IPS-20b (cell line): ENCODE measurements at regions not wholly inside any gene's neighbourhood (a gene's known extent, or its start where the extent isn't known, plus 50 kb on each side); places are given as distances from the start of the nearest gene placed in this dataset.

Experiments used
- H3K27ac ChIP-seq: one replicate; pipeline ENCODE4 v1.5.1; 2013; ENCODE audit warnings: low read length
- H3K27me3 ChIP-seq: 2 replicates; pipeline ENCODE4 v1.6.1; 2013; ENCODE audit warnings: mild to moderate bottlenecking, low read length, inconsistent platforms; ENCODE audit not compliant: insufficient read depth
- H3K36me3 ChIP-seq: 2 replicates; pipeline ENCODE4 v1.6.1; 2013; ENCODE audit warnings: low read depth, mild to moderate bottlenecking, inconsistent platforms, low read length, moderate library complexity; ENCODE audit not compliant: insufficient read depth
- H3K4me1 ChIP-seq: 2 replicates; pipeline ENCODE4 v1.6.1; 2013; ENCODE audit warnings: mild to moderate bottlenecking, control low read depth, inconsistent platforms, low read length, moderate library complexity; ENCODE audit not compliant: insufficient read depth
- H3K4me3 ChIP-seq: 2 replicates; pipeline ENCODE4 v1.5.1; 2013; ENCODE audit warnings: mild to moderate bottlenecking, low read length, inconsistent platforms
- H3K9ac ChIP-seq: 2 replicates; pipeline ENCODE4 v1.6.1; 2013; ENCODE audit warnings: low read depth, mild to moderate bottlenecking, inconsistent platforms, low read length, moderate library complexity
- H3K9me3 ChIP-seq: 2 replicates; pipeline ENCODE4 v1.6.1; 2013; ENCODE audit warnings: mild to moderate bottlenecking, low read depth, low read length, inconsistent platforms; ENCODE audit not compliant: insufficient read depth

DNA sequence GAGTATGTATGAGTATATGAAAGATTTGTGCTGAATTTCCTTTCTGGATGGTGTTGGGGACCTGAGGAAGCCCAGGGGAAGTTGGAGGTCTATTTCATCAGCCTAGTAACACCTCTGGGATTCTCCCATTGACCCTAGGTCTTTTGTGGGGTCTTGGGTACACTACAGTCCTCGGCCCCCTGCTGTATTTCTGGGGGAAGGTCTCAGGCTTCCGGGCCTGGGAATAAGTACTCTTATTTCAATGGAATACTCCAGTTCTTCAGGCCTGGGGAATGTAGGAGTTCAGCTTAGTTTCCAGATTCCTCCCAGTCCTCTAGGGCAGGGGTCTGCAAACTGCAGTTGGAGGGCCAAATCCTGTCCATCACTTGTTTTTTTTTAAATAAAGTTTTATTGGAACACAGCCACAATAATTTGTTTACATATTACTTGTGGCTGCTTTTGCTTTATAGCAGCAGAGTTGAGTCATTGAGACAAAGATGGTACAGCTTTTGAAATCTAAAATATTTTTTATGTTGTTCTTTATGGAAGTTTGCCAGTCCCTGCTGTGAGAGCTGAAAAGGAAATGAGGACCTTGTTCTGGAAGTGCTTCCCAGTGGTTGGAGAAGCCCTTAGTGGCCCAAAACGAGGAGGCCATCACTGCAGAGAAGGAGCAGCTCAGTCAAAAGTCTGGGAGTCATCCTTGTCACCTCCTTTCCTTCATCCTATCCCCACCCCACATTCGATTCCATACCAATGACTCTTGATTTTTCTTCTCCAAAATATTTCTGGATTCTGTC lies 142.5 kb upstream of the HS3ST2 start:
- Histone ChIP-seq H3K9me3 (peaks cover 2% of the 10 kb centered on the region; the same call in 1 of the 2 replicates), H3K9ac (no peak overlapping the region)

GRCh38 chr16:22672830-22673210 lies 141.1 kb upstream of the HS3ST2 start:
- H3K36me3 ChIP-seq, result no peaks in the 10 kb centered on the region
- peaks cover 3% of the 10 kb centered on the region; the same call in 1 of the 2 replicates for H3K9me3 ChIP-seq
- H3K9ac ChIP-seq, result no peak overlapping the region
- H3K27me3 ChIP-seq, result no peaks in the 10 kb centered on the region
- no peak overlapping the region for H3K27ac ChIP-seq
- H3K4me1 ChIP-seq, result peaks cover 8% of the 10 kb centered on the region; the same call in 1 of the 2 replicates
- H3K4me3 ChIP-seq, result no peak overlapping the region

More for the DNA sequence above, 142.5 kb upstream of the HS3ST2 start:
- Histone ChIP-seq H3K4me3 (no peak overlapping the region), H3K4me1 (peaks cover 8% of the 10 kb centered on the region; the same call in 1 of the 2 replicates), H3K36me3 (no peaks in the 10 kb centered on the region), H3K27me3 (no peaks in the 10 kb centered on the region), H3K27ac (no peak overlapping the region)

DNA sequence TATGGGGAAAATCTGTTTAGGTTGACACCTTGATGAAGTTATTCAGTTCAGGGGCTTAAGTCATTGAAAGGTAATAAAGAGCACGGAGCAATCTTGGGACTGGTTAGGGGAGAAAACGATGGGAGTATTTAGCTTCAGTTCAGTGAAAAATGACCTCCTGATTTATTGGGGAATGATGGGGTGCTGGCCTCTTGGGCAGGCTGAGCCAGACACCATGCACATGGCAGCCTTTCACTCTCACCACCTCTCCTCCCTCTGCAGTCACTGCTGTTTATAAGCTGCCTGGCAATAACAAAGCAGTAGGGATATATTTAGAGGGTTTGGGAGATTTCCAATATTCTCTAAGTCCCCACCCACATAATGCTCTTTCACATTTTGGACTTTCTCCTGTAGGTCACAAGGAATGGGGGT lies 140.5 kb upstream of the HS3ST2 start:
- H3K27me3 ChIP-seq, result no peaks in the 10 kb centered on the region
- no peak overlapping the region for H3K4me3 ChIP-seq
- H3K9ac ChIP-seq, result no peak overlapping the region
- H3K36me3 ChIP-seq, result no peaks in the 10 kb centered on the region
- peaks cover 7% of the 10 kb centered on the region; the same call in 1 of the 2 replicates for H3K9me3 ChIP-seq
- H3K4me1 ChIP-seq, result peaks cover 8% of the 10 kb centered on the region; the same call in 1 of the 2 replicates
- no peak overlapping the region for H3K27ac ChIP-seq

- H3K4me3 ChIP-seq, result no peak overlapping the region
- H3K27ac ChIP-seq, result no peak overlapping the region
- peaks cover 9% of the 10 kb centered on the region; the same call in 1 of the 2 replicates for H3K4me1 ChIP-seq
- no peaks in the 10 kb centered on the region for H3K36me3 ChIP-seq
- H3K27me3 ChIP-seq, result no peaks in the 10 kb centered on the region
- peaks cover 8% of the 10 kb centered on the region; the same call in 1 of the 2 replicates for H3K9me3 ChIP-seq
- no peak overlapping the region for H3K9ac ChIP-seq
These were observed 139.2 kb upstream of the HS3ST2 start for GRCh38 chr16:22674832-22675191.

DNA sequence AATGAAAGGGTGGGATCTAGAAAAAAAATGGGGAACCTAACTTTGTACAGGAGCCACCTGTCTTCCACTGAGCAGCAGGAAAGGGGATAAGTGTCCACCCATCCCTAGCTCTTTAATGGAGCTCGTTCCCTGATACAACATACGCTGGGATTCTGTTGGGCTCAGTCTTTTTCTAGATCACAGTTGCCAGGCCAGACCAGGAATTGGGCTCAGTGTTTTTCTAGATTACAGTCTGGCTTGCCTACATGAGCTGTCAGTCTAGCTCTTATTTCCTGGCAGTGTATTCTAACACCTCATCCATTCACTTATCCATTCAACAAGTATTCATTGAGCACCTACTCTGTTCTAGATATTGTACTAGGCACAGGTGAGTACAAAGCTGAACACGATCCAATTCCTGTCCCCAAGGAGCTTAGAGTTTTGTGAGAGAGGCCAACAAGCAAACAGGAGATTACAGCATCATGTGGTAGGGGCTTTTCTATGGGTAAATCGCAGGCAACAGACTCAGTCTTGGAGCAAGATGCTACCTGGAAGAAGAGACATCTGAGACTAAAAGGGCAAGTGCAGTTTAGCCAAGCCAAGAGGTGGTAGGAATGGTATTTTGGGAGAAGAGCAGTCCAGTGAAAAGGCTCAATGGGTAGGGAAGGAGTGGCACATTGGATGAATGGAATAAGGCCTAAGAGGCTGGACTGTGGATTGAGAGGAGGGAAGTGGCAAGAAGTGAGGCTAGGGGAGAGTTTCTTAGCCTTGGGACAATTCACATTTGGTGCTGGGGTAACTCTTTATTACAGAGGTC lies 138.0 kb upstream of the HS3ST2 start:
- Histone ChIP-seq H3K36me3 (no peaks in the 10 kb centered on the region), H3K4me1 (peaks cover 9% of the 10 kb centered on the region; the same call in 1 of the 2 replicates), H3K27me3 (no peaks in the 10 kb centered on the region), H3K4me3 (no peak overlapping the region), H3K9me3 (peaks cover 8% of the 10 kb centered on the region; the same call in 1 of the 2 replicates), H3K9ac (no peak overlapping the region), H3K27ac (no peak overlapping the region)

GRCh38 chr16:22677024-22677830 lies 136.7 kb upstream of the HS3ST2 start:
- H3K27me3 ChIP-seq, result no peaks in the 10 kb centered on the region
- peaks cover 8% of the 10 kb centered on the region; the same call in 1 of the 2 replicates for H3K9me3 ChIP-seq
- no peak overlapping the region for H3K4me3 ChIP-seq
- H3K36me3 ChIP-seq, result no peaks in the 10 kb centered on the region
- peaks cover 9% of the 10 kb centered on the region; the same call in 1 of the 2 replicates for H3K4me1 ChIP-seq
- H3K27ac ChIP-seq, result no peak overlapping the region
- no peak overlapping the region for H3K9ac ChIP-seq

GRCh38 chr16:22678311-22678710 lies 135.7 kb upstream of the HS3ST2 start:
- H3K27ac ChIP-seq, result no peak overlapping the region
- H3K36me3 ChIP-seq, result no peaks in the 10 kb centered on the region
- H3K27me3 ChIP-seq, result no peaks in the 10 kb centered on the region
- no peak overlapping the region for H3K9ac ChIP-seq
- no peak overlapping the region for H3K4me3 ChIP-seq
- peaks cover 9% of the 10 kb centered on the region; the same call in 1 of the 2 replicates for H3K4me1 ChIP-seq
- peaks cover 8% of the 10 kb centered on the region; the same call in 1 of the 2 replicates for H3K9me3 ChIP-seq

DNA sequence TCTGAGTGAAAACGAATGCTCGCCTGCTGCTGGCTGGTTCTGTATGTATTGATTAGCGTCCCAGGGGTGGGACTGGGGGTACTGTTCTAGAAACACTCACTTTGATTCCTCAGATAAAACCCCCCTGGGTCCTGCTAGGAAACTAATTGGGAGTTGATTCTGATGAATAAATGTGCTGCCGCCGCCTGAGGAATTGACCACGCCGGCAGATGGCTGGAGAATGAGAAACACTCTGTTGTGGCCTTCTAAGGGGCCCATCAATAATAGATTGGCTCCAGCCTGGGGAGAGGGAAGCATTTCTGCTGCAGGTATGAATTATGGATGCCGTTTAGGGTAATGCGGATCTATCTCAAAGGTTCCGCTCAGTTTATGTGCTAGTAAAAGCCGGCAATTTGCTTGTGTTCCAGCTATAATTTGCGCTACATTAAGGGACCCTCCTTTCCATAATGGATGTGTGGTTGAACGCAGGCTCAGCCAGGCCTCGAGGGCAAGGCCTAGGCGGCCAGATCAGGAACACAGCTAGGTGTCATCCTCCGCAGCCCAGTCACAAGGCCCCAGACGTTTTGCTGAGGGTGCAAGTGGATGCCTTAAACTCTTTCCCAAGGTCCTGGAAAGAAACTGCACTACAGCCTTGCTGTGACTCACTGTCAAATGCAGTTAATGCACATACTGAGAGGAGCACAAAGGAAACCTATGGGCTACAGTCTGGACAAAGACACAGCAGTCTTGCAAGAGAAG lies 132.2 kb upstream of the HS3ST2 start:
- Histone ChIP-seq H3K9me3 (peaks cover 5% of the 10 kb centered on the region; the same call in 1 of the 2 replicates), H3K36me3 (no peaks in the 10 kb centered on the region), H3K27ac (no peak overlapping the region), H3K27me3 (no peaks in the 10 kb centered on the region), H3K4me1 (peaks cover 9% of the 10 kb centered on the region; the same call in 1 of the 2 replicates), H3K4me3 (no peak overlapping the region), H3K9ac (no peak overlapping the region)

- Histone ChIP-seq H3K27ac (no peak overlapping the region), H3K4me1 (peaks cover 9% of the 10 kb centered on the region; the same call in 1 of the 2 replicates), H3K36me3 (no peaks in the 10 kb centered on the region), H3K4me3 (no peak overlapping the region), H3K9ac (no peak overlapping the region), H3K9me3 (peaks cover 12% of the 10 kb centered on the region; the same call in 1 of the 2 replicates), H3K27me3 (no peaks in the 10 kb centered on the region)
These were observed 130.7 kb upstream of the HS3ST2 start for GRCh38 chr16:22683258-22683657.

- Histone ChIP-seq H3K27me3 (no peaks in the 10 kb centered on the region), H3K36me3 (no peaks in the 10 kb centered on the region), H3K4me1 (peaks cover 9% of the 10 kb centered on the region; the same call in 1 of the 2 replicates), H3K4me3 (no peak overlapping the region), H3K9ac (no peak overlapping the region), H3K9me3 (peaks cover 9% of the 10 kb centered on the region; the same call in 1 of the 2 replicates), H3K27ac (no peak overlapping the region)
These were observed 130.0 kb upstream of the HS3ST2 start for GRCh38 chr16:22683730-22684573.
